ENCODE measurements at regions not wholly inside any gene's neighbourhood (a gene's known extent, or its start where the extent isn't known, plus 50 kb on each side); places are given as distances from the start of the nearest gene placed in this dataset.
"Not testable (repeated sequence)": the region's sequence is repeated elsewhere in the genome, so short reads cannot be mapped to it uniquely, and the experiment has no call there.

- TF ChIP-seq PKNOX1 (IDR thresholded peaks at IDR 0.05) = 0 out of 2 replicates have a peak, but pooled peaks have one; percentile 39
- TF ChIP-seq KDM5B (IDR thresholded peaks at IDR 0.05; ENCODE audit: insufficient replicate concordance, low read depth, low read length) = peak; percentile 87
- TF ChIP-seq NFYB (IDR thresholded peaks at IDR 0.05; ENCODE audit: extremely low read depth, insufficient read length) = peak; percentile 82
- TF ChIP-seq PML (IDR thresholded peaks at IDR 0.05; ENCODE audit: low read length) = peak; percentile 46; the same call in 1 of the 2 replicates
- TF ChIP-seq CREB3L1 (IDR thresholded peaks at IDR 0.05; ENCODE audit: borderline replicate concordance, low read depth) = peak; percentile 86; the same call in 1 of the 2 replicates
- TF ChIP-seq ZNF445 (CRISPR knock-in tag; IDR thresholded peaks at IDR 0.05; ENCODE audit: low read depth) = peak; percentile 97
- TF ChIP-seq PBX2 (CRISPR knock-in tag; IDR thresholded peaks at IDR 0.05; ENCODE audit: low read depth) = not testable (repeated sequence)
- TF ChIP-seq PBX2 (tag; conservative IDR thresholded peaks at IDR 0.05; ENCODE audit: low read depth) = 0 out of 2 replicates have a peak, but pooled peaks have one; percentile 36
These were observed 80.9 kb upstream of the BCHE start (continued) for GRCh38 chr3:165917938-165918656.

Data from K562 (cell line).